ENCODE measurements at regions not wholly inside any gene's neighbourhood (a gene's known extent, or its start where the extent isn't known, plus 50 kb on each side); places are given as distances from the start of the nearest gene placed in this dataset.

DNA sequence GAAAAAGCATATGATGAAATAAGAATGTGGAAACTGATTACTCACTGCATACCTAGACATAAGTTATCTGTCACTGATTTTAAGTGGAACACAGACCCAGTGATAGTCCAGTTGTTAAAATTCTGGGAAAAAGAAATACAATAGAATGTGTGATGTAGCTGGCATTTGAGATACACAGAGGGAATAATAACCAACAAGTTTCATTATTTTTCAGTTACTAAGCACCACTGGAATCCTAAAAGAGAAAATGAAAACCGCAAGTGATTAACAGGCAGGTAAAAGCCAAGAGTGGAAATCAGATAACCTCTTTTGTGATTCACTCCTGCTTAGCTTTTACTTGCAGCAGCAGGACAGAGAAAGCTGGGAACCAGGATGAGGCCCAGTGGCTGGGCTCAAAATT lies 994.0 kb upstream of the SEMA6A start:
- TF ChIP-seq, protein P1, sequence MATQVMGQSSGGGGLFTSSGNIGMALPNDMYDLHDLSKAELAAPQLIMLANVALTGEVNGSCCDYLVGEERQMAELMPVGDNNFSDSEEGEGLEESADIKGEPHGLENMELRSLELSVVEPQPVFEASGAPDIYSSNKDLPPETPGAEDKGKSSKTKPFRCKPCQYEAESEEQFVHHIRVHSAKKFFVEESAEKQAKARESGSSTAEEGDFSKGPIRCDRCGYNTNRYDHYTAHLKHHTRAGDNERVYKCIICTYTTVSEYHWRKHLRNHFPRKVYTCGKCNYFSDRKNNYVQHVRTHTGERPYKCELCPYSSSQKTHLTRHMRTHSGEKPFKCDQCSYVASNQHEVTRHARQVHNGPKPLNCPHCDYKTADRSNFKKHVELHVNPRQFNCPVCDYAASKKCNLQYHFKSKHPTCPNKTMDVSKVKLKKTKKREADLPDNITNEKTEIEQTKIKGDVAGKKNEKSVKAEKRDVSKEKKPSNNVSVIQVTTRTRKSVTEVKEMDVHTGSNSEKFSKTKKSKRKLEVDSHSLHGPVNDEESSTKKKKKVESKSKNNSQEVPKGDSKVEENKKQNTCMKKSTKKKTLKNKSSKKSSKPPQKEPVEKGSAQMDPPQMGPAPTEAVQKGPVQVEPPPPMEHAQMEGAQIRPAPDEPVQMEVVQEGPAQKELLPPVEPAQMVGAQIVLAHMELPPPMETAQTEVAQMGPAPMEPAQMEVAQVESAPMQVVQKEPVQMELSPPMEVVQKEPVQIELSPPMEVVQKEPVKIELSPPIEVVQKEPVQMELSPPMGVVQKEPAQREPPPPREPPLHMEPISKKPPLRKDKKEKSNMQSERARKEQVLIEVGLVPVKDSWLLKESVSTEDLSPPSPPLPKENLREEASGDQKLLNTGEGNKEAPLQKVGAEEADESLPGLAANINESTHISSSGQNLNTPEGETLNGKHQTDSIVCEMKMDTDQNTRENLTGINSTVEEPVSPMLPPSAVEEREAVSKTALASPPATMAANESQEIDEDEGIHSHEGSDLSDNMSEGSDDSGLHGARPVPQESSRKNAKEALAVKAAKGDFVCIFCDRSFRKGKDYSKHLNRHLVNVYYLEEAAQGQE (IDR thresholded peaks at IDR 0.05; ENCODE audit: low read depth, low read length) = no peak
- TF ChIP-seq JUND (IDR thresholded peaks at IDR 0.05; ENCODE audit: low read depth, low read length) (no peak), EGR1 (IDR thresholded peaks at IDR 0.05; ENCODE audit: borderline replicate concordance in 1 of 2, low read depth in 2 of 2, low read length in 2 of 2) (no peak), JUNB (IDR thresholded peaks at IDR 0.05) (no peak), POLR2AphosphoS5 (IDR thresholded peaks at IDR 0.05; ENCODE audit: low read length) (no peak), NBN (IDR thresholded peaks at IDR 0.05) (no peak), SRF (IDR thresholded peaks at IDR 0.05; ENCODE audit: low read depth in 2 of 2, low read length in 2 of 2) (no peak), EP300 (IDR thresholded peaks at IDR 0.05; ENCODE audit: borderline replicate concordance in 1 of 2, control insufficient read depth in 1 of 2, low read depth in 2 of 2, low read length in 2 of 2) (no peak), IKZF1 (conservative IDR thresholded peaks at IDR 0.05) (no peak), POLR2A (IDR thresholded peaks at IDR 0.05; ENCODE audit: low read depth, low read length) (no peak), SMARCA5 (IDR thresholded peaks at IDR 0.05) (no peak)
- TF ChIP-seq, protein P2, sequence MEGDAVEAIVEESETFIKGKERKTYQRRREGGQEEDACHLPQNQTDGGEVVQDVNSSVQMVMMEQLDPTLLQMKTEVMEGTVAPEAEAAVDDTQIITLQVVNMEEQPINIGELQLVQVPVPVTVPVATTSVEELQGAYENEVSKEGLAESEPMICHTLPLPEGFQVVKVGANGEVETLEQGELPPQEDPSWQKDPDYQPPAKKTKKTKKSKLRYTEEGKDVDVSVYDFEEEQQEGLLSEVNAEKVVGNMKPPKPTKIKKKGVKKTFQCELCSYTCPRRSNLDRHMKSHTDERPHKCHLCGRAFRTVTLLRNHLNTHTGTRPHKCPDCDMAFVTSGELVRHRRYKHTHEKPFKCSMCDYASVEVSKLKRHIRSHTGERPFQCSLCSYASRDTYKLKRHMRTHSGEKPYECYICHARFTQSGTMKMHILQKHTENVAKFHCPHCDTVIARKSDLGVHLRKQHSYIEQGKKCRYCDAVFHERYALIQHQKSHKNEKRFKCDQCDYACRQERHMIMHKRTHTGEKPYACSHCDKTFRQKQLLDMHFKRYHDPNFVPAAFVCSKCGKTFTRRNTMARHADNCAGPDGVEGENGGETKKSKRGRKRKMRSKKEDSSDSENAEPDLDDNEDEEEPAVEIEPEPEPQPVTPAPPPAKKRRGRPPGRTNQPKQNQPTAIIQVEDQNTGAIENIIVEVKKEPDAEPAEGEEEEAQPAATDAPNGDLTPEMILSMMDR (IDR thresholded peaks at IDR 0.05 in 2 of 3, conservative IDR thresholded peaks at IDR 0.05 in 1 of 3; ENCODE audit: control insufficient read depth in 2 of 3, extremely low read depth in 1 of 3, insufficient read depth in 1 of 3, low read depth in 3 of 3, low read length in 3 of 3) = no peak
- TF ChIP-seq, protein P3, sequence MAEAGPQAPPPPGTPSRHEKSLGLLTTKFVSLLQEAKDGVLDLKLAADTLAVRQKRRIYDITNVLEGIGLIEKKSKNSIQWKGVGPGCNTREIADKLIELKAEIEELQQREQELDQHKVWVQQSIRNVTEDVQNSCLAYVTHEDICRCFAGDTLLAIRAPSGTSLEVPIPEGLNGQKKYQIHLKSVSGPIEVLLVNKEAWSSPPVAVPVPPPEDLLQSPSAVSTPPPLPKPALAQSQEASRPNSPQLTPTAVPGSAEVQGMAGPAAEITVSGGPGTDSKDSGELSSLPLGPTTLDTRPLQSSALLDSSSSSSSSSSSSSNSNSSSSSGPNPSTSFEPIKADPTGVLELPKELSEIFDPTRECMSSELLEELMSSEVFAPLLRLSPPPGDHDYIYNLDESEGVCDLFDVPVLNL (IDR thresholded peaks at IDR 0.05; ENCODE audit: low read depth, low read length) = no peak

Measured in GM12878 (cell line).